KMS-11 (cell line): ENCODE measurements at regions not wholly inside any gene's neighbourhood (a gene's known extent, or its start where the extent isn't known, plus 50 kb on each side); places are given as distances from the start of the nearest gene placed in this dataset.

Source experiments
- H2AFZ ChIP-seq: fragments of 200-600 bp; sonication (generic); 2 replicates; pipeline ENCODE4 v1.6.1; 2016; ENCODE audit warnings: antibody characterized with exemption, mixed run types, low read depth
- H3K27ac ChIP-seq: fragments of 200-600 bp; sonication (generic); 2 replicates; pipeline ENCODE4 v1.6.1; 2016; ENCODE audit warnings: mild to moderate bottlenecking, mixed run types
- H3K27me3 ChIP-seq: fragments of 200-600 bp; sonication (generic); 2 replicates; pipeline ENCODE4 v1.6.1; 2017; ENCODE audit warnings: mild to moderate bottlenecking, low read depth, mixed run types, moderate library complexity; ENCODE audit not compliant: insufficient read depth
- H3K36me3 ChIP-seq: fragments of 200-600 bp; sonication (generic); 2 replicates; pipeline ENCODE4 v1.6.1; 2017; ENCODE audit warnings: mild to moderate bottlenecking, mixed run types; ENCODE audit not compliant: insufficient read depth
- H3K4me1 ChIP-seq: fragments of 200-600 bp; sonication (generic); 2 replicates; pipeline ENCODE4 v1.6.1; 2016; ENCODE audit warnings: mild to moderate bottlenecking, low read depth, mixed run types; ENCODE audit not compliant: poor library complexity, severe bottlenecking
- H3K4me2 ChIP-seq: fragments of 200-600 bp; sonication (generic); 2 replicates; pipeline ENCODE4 v1.7.0; 2016; ENCODE audit warnings: mild to moderate bottlenecking, mixed run types
- H3K4me3 ChIP-seq: fragments of 200-600 bp; sonication (generic); IDR thresholded peaks from 2 replicates; pipeline ENCODE4 v1.6.1; 2017; ENCODE audit warnings: low read depth, low read length, mixed read lengths; ENCODE audit not compliant: insufficient read depth
- H3K79me2 ChIP-seq: fragments of 200-600 bp; sonication (generic); 2 replicates; pipeline ENCODE4 v1.6.1; 2016; ENCODE audit warnings: low read depth, mixed run types; ENCODE audit not compliant: insufficient read depth
- H3K9ac ChIP-seq: fragments of 200-600 bp; sonication (generic); 2 replicates; pipeline ENCODE4 v1.6.1; 2016; ENCODE audit warnings: mild to moderate bottlenecking, mixed run types
- H4K20me1 ChIP-seq: fragments of 200-600 bp; sonication (generic); 2 replicates; pipeline ENCODE4 v1.6.1; 2016; ENCODE audit warnings: mild to moderate bottlenecking, mixed run types; ENCODE audit not compliant: insufficient read depth
- TF ChIP-seq, protein P1 (sequence below): fragments of 200-600 bp; sonication (generic); conservative IDR thresholded peaks from 2 replicates; pipeline ENCODE4 v1.6.1; 2017; ENCODE audit warnings: low read depth, mild to moderate bottlenecking, antibody characterized with exemption, low read length, moderate library complexity, mixed read lengths

DNA sequence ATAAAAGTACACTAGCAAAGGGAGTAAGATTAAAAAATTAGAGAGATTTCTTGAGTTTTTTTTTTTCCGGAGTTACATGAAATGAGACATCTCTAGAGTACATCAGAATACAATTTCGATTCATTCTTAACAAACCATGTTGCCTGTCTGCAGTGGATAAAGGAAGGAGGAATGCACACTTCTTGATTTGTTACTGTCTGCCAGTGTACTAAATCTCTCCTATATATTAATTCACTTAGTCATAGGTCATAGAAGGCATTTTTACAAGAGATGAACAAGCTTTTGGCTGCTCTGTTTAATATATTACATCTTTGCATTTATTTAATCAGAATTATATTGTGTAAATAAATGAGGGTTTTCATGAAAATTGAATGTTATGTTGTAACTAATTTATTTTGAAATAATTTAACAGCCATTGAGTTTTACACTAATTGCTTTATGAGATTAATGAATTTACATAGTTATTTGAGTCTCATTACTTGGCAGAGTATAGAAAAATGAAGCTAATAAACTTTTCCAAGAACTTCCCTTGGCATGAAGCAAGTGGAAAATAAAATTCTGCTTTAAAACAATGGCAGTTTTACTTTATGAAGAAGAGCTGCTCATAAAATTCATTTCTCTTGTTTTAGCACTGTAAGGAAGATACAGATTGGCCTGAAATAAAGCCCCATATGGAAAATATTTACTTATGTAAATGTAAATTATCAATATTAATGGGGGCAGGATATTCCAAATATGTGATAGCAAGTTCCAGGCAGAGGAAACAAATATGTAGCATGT lies 1284.7 kb downstream of the BRINP3 start:
- no peaks in the 10 kb centered on the region for H3K27me3 ChIP-seq
- no peaks in the 10 kb centered on the region for H3K4me1 ChIP-seq
- no peak overlapping the region for H3K4me2 ChIP-seq
- no peaks in the 10 kb centered on the region for H3K79me2 ChIP-seq
- no peak overlapping the region for H2AFZ ChIP-seq
- no peak overlapping the region for H3K27ac ChIP-seq
- no peak overlapping the region for H3K9ac ChIP-seq
- no peaks in the 10 kb centered on the region for H4K20me1 ChIP-seq
- TF ChIP-seq, protein P1, sequence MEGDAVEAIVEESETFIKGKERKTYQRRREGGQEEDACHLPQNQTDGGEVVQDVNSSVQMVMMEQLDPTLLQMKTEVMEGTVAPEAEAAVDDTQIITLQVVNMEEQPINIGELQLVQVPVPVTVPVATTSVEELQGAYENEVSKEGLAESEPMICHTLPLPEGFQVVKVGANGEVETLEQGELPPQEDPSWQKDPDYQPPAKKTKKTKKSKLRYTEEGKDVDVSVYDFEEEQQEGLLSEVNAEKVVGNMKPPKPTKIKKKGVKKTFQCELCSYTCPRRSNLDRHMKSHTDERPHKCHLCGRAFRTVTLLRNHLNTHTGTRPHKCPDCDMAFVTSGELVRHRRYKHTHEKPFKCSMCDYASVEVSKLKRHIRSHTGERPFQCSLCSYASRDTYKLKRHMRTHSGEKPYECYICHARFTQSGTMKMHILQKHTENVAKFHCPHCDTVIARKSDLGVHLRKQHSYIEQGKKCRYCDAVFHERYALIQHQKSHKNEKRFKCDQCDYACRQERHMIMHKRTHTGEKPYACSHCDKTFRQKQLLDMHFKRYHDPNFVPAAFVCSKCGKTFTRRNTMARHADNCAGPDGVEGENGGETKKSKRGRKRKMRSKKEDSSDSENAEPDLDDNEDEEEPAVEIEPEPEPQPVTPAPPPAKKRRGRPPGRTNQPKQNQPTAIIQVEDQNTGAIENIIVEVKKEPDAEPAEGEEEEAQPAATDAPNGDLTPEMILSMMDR, result no peak
- no peaks in the 10 kb centered on the region for H3K36me3 ChIP-seq
- no peak overlapping the region for H3K4me3 ChIP-seq

DNA sequence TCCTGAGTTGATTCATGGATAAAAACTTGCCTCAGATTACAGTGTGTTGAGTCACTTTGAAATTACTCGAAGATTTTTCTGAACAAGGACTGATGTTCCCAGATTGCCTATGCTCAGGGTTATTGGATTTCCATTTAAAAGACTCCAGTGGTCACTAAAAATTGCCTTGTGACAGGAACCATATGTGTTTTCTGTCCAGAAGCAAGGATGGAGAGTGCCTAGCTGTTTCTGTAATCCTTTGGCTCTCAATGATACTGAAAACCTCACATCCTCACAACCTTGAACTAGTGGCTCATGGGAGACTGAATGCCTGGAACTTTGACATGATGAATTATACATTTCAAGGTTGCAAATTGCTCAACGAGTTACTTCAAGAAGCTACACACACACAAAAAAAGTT lies 1271.8 kb downstream of the BRINP3 start:
- no peak overlapping the region for H3K4me3 ChIP-seq
- H4K20me1 ChIP-seq, result no peaks in the 10 kb centered on the region
- no peak overlapping the region for H3K4me2 ChIP-seq
- TF ChIP-seq, protein P1, result no peak
- H3K4me1 ChIP-seq, result no peaks in the 10 kb centered on the region
- no peaks in the 10 kb centered on the region for H3K27me3 ChIP-seq
- H3K27ac ChIP-seq, result no peak overlapping the region
- H2AFZ ChIP-seq, result no peak overlapping the region
- H3K79me2 ChIP-seq, result no peaks in the 10 kb centered on the region
- H3K36me3 ChIP-seq, result no peaks in the 10 kb centered on the region
- no peak overlapping the region for H3K9ac ChIP-seq

DNA sequence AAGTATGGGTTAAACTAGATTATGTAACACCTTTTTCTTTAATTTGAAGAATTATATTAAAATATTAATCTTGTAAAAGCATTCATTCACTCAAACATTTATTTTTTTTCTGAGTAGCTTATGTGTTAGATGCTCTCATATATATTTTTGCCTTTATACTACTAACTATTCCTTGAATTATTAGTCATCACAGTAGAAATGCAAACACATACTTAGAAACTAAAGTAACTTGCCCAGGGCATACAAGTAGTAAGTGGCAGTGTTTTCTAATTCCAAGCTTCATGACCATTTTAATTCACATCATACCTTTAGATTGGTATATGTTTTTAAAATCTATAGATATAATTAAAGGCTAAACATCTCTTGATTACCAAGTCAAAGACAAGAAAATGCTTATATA lies 1271.0 kb downstream of the BRINP3 start:
- Histone ChIP-seq H2AFZ (no peak overlapping the region), H3K4me2 (no peak overlapping the region), H3K4me1 (no peaks in the 10 kb centered on the region), H3K4me3 (no peak overlapping the region), H3K27ac (no peak overlapping the region), H4K20me1 (no peaks in the 10 kb centered on the region), H3K27me3 (no peaks in the 10 kb centered on the region), H3K79me2 (no peaks in the 10 kb centered on the region), H3K9ac (no peak overlapping the region), H3K36me3 (no peaks in the 10 kb centered on the region)
- TF ChIP-seq, protein P1, result no peak

DNA sequence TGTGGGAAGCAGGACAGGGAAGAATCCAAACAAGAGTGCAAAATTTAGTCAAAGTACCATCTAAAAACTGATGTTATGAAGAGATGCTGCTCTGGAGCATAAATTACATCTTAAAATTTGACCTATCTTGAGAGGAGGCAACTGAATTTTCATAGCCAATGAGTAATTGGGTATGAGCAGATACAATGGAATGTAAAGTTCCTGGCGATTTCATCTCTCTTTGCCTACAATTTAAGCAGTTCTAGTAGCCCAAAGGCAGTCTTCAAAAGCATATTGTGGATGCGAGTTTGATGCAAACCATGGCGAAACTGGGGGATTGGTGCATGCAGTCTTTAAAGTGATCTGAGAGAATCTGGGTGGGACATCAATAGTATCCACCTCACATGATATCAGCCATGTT lies 1265.9 kb downstream of the BRINP3 start:
- no peak overlapping the region for H3K4me3 ChIP-seq
- no peak overlapping the region for H3K27ac ChIP-seq
- no peaks in the 10 kb centered on the region for H3K27me3 ChIP-seq
- no peaks in the 10 kb centered on the region for H3K79me2 ChIP-seq
- H4K20me1 ChIP-seq, result no peaks in the 10 kb centered on the region
- TF ChIP-seq, protein P1, result no peak
- no peak overlapping the region for H2AFZ ChIP-seq
- no peak overlapping the region for H3K9ac ChIP-seq
- H3K36me3 ChIP-seq, result no peaks in the 10 kb centered on the region
- no peak overlapping the region for H3K4me2 ChIP-seq
- no peaks in the 10 kb centered on the region for H3K4me1 ChIP-seq
